ENCODE measurements at regions not wholly inside any gene's neighbourhood (a gene's known extent, or its start where the extent isn't known, plus 50 kb on each side); places are given as distances from the start of the nearest gene placed in this dataset.
"Not testable (repeated sequence)": the region's sequence is repeated elsewhere in the genome, so short reads cannot be mapped to it uniquely, and the experiment has no call there.

- no peaks in the 10 kb centered on the region for H3K27me3 ChIP-seq (ENCODE audit: control insufficient read depth in 1 of 2, insufficient read depth in 2 of 2, low read length in 2 of 2)
- no peak overlapping the region for H3K4me3 ChIP-seq (ENCODE audit: low read length in 2 of 2)
These were observed 299.4 kb downstream of the ADAMTS20 start for GRCh38 chr12:43252585-43252984.

GRCh38 chr12:43245947-43246346 is 306.1 kb downstream of the ADAMTS20 start:
- no peaks in the 10 kb centered on the region for H3K27me3 ChIP-seq (ENCODE audit: control insufficient read depth in 1 of 2, insufficient read depth in 2 of 2, low read length in 2 of 2)

More at GRCh38 chr12:43252585-43252984, 299.4 kb downstream of the ADAMTS20 start:
- no peaks in the 10 kb centered on the region for H3K36me3 ChIP-seq (ENCODE audit: control insufficient read depth in 2 of 2, insufficient read depth in 2 of 2, low read length in 2 of 2)
- no peaks in the 10 kb centered on the region for H3K4me1 ChIP-seq (ENCODE audit: control insufficient read depth, insufficient read depth, low read length)
- H3K9ac ChIP-seq (ENCODE audit: low read length in 2 of 2): no peak overlapping the region
- H3K9me3 ChIP-seq (ENCODE audit: control insufficient read depth in 2 of 2, low read length in 2 of 2): no peaks in the 10 kb centered on the region
- H3K27ac ChIP-seq (ENCODE audit: low read length): no peak overlapping the region

GRCh38 chr12:43241986-43242385 is 310.0 kb downstream of the ADAMTS20 start:
- Histone ChIP-seq H3K4me1 (ENCODE audit: control insufficient read depth, insufficient read depth, low read length) (no peaks in the 10 kb centered on the region), H3K9me3 (ENCODE audit: control insufficient read depth in 2 of 2, low read length in 2 of 2) (no peaks in the 10 kb centered on the region), H3K4me3 (ENCODE audit: low read length in 2 of 2) (no peak overlapping the region)

More at GRCh38 chr12:43245947-43246346, 306.1 kb downstream of the ADAMTS20 start:
- Histone ChIP-seq H3K4me1 (ENCODE audit: control insufficient read depth, insufficient read depth, low read length) (no peaks in the 10 kb centered on the region), H3K4me3 (ENCODE audit: low read length in 2 of 2) (no peak overlapping the region), H3K36me3 (ENCODE audit: control insufficient read depth in 2 of 2, insufficient read depth in 2 of 2, low read length in 2 of 2) (no peaks in the 10 kb centered on the region), H3K27ac (ENCODE audit: low read length) (no peak overlapping the region), H3K9me3 (ENCODE audit: control insufficient read depth in 2 of 2, low read length in 2 of 2) (no peaks in the 10 kb centered on the region), H3K9ac (ENCODE audit: low read length in 2 of 2) (no peak overlapping the region)

GRCh38 chr12:43238281-43238680 is 313.7 kb downstream of the ADAMTS20 start:
- no peak overlapping the region for H3K27ac ChIP-seq (ENCODE audit: low read length)
- no peaks in the 10 kb centered on the region for H3K27me3 ChIP-seq (ENCODE audit: control insufficient read depth in 1 of 2, insufficient read depth in 2 of 2, low read length in 2 of 2)
- H3K9me3 ChIP-seq (ENCODE audit: control insufficient read depth in 2 of 2, low read length in 2 of 2): no peaks in the 10 kb centered on the region
- H3K9ac ChIP-seq (ENCODE audit: low read length in 2 of 2): no peak overlapping the region
- H3K36me3 ChIP-seq (ENCODE audit: control insufficient read depth in 2 of 2, insufficient read depth in 2 of 2, low read length in 2 of 2): no peaks in the 10 kb centered on the region
- H3K4me1 ChIP-seq (ENCODE audit: control insufficient read depth, insufficient read depth, low read length): no peaks in the 10 kb centered on the region
- H3K4me3 ChIP-seq (ENCODE audit: low read length in 2 of 2): no peak overlapping the region

More at GRCh38 chr12:43241986-43242385, 310.0 kb downstream of the ADAMTS20 start:
- Histone ChIP-seq H3K27me3 (ENCODE audit: control insufficient read depth in 1 of 2, insufficient read depth in 2 of 2, low read length in 2 of 2) (no peaks in the 10 kb centered on the region), H3K9ac (ENCODE audit: low read length in 2 of 2) (no peak overlapping the region), H3K36me3 (ENCODE audit: control insufficient read depth in 2 of 2, insufficient read depth in 2 of 2, low read length in 2 of 2) (no peaks in the 10 kb centered on the region), H3K27ac (ENCODE audit: low read length) (no peak overlapping the region)

GRCh38 chr12:43237238-43237879 is 314.6 kb downstream of the ADAMTS20 start:
- Histone ChIP-seq H3K9me3 (ENCODE audit: control insufficient read depth in 2 of 2, low read length in 2 of 2) (no peaks in the 10 kb centered on the region), H3K27ac (ENCODE audit: low read length) (no peak overlapping the region), H3K27me3 (ENCODE audit: control insufficient read depth in 1 of 2, insufficient read depth in 2 of 2, low read length in 2 of 2) (no peaks in the 10 kb centered on the region), H3K9ac (ENCODE audit: low read length in 2 of 2) (no peak overlapping the region), H3K36me3 (ENCODE audit: control insufficient read depth in 2 of 2, insufficient read depth in 2 of 2, low read length in 2 of 2) (no peaks in the 10 kb centered on the region), H3K4me3 (ENCODE audit: low read length in 2 of 2) (no peak overlapping the region), H3K4me1 (ENCODE audit: control insufficient read depth, insufficient read depth, low read length) (no peaks in the 10 kb centered on the region)

- Histone ChIP-seq H3K9ac (ENCODE audit: low read length in 2 of 2) (no peak overlapping the region), H3K27me3 (ENCODE audit: control insufficient read depth in 1 of 2, insufficient read depth in 2 of 2, low read length in 2 of 2) (no peaks in the 10 kb centered on the region), H3K9me3 (ENCODE audit: control insufficient read depth in 2 of 2, low read length in 2 of 2) (no peaks in the 10 kb centered on the region), H3K27ac (ENCODE audit: low read length) (no peak overlapping the region), H3K36me3 (ENCODE audit: control insufficient read depth in 2 of 2, insufficient read depth in 2 of 2, low read length in 2 of 2) (no peaks in the 10 kb centered on the region), H3K4me3 (ENCODE audit: low read length in 2 of 2) (no peak overlapping the region), H3K4me1 (ENCODE audit: control insufficient read depth, insufficient read depth, low read length) (no peaks in the 10 kb centered on the region)
These were observed 316.3 kb downstream of the ADAMTS20 start for GRCh38 chr12:43235721-43236120.

- Histone ChIP-seq H3K9ac (ENCODE audit: low read length in 2 of 2) (no peak overlapping the region), H3K4me3 (ENCODE audit: low read length in 2 of 2) (no peak overlapping the region), H3K4me1 (ENCODE audit: control insufficient read depth, insufficient read depth, low read length) (no peaks in the 10 kb centered on the region), H3K27me3 (ENCODE audit: control insufficient read depth in 1 of 2, insufficient read depth in 2 of 2, low read length in 2 of 2) (no peaks in the 10 kb centered on the region), H3K36me3 (ENCODE audit: control insufficient read depth in 2 of 2, insufficient read depth in 2 of 2, low read length in 2 of 2) (no peaks in the 10 kb centered on the region), H3K9me3 (ENCODE audit: control insufficient read depth in 2 of 2, low read length in 2 of 2) (no peaks in the 10 kb centered on the region), H3K27ac (ENCODE audit: low read length) (no peak overlapping the region)
These were observed 318.1 kb downstream of the ADAMTS20 start for GRCh38 chr12:43233861-43234260.

GRCh38 chr12:43226151-43226550 is 325.9 kb downstream of the ADAMTS20 start:
- Histone ChIP-seq H3K4me3 (ENCODE audit: low read length in 2 of 2) (no peak overlapping the region), H3K4me1 (ENCODE audit: control insufficient read depth, insufficient read depth, low read length) (no peaks in the 10 kb centered on the region), H3K36me3 (ENCODE audit: control insufficient read depth in 2 of 2, insufficient read depth in 2 of 2, low read length in 2 of 2) (no peaks in the 10 kb centered on the region), H3K9me3 (ENCODE audit: control insufficient read depth in 2 of 2, low read length in 2 of 2) (no peaks in the 10 kb centered on the region), H3K27ac (ENCODE audit: low read length) (no peak overlapping the region), H3K27me3 (ENCODE audit: control insufficient read depth in 1 of 2, insufficient read depth in 2 of 2, low read length in 2 of 2) (no peaks in the 10 kb centered on the region), H3K9ac (ENCODE audit: low read length in 2 of 2) (no peak overlapping the region)

- not testable (repeated sequence) for H3K9ac ChIP-seq (ENCODE audit: low read length in 2 of 2); H3K27me3 ChIP-seq (ENCODE audit: control insufficient read depth in 1 of 2, insufficient read depth in 2 of 2, low read length in 2 of 2); H3K27ac ChIP-seq (ENCODE audit: low read length); H3K36me3 ChIP-seq (ENCODE audit: control insufficient read depth in 2 of 2, insufficient read depth in 2 of 2, low read length in 2 of 2); H3K9me3 ChIP-seq (ENCODE audit: control insufficient read depth in 2 of 2, low read length in 2 of 2); H3K4me1 ChIP-seq (ENCODE audit: control insufficient read depth, insufficient read depth, low read length); H3K4me3 ChIP-seq (ENCODE audit: low read length in 2 of 2)
These were observed 327.7 kb downstream of the ADAMTS20 start for GRCh38 chr12:43224190-43224805.

- H3K9me3 ChIP-seq (ENCODE audit: control insufficient read depth in 2 of 2, low read length in 2 of 2): no peaks in the 10 kb centered on the region
- no peak overlapping the region for H3K4me3 ChIP-seq (ENCODE audit: low read length in 2 of 2)
- no peak overlapping the region for H3K9ac ChIP-seq (ENCODE audit: low read length in 2 of 2)
- H3K4me1 ChIP-seq (ENCODE audit: control insufficient read depth, insufficient read depth, low read length): no peaks in the 10 kb centered on the region
- H3K36me3 ChIP-seq (ENCODE audit: control insufficient read depth in 2 of 2, insufficient read depth in 2 of 2, low read length in 2 of 2): no peaks in the 10 kb centered on the region
- H3K27ac ChIP-seq (ENCODE audit: low read length): no peak overlapping the region
- H3K27me3 ChIP-seq (ENCODE audit: control insufficient read depth in 1 of 2, insufficient read depth in 2 of 2, low read length in 2 of 2): no peaks in the 10 kb centered on the region
These were observed 329.2 kb downstream of the ADAMTS20 start for GRCh38 chr12:43222796-43223195.

- Histone ChIP-seq H3K4me1 (ENCODE audit: control insufficient read depth, insufficient read depth, low read length) (no peaks in the 10 kb centered on the region), H3K27me3 (ENCODE audit: control insufficient read depth in 1 of 2, insufficient read depth in 2 of 2, low read length in 2 of 2) (no peaks in the 10 kb centered on the region), H3K27ac (ENCODE audit: low read length) (no peak overlapping the region), H3K36me3 (ENCODE audit: control insufficient read depth in 2 of 2, insufficient read depth in 2 of 2, low read length in 2 of 2) (no peaks in the 10 kb centered on the region), H3K9me3 (ENCODE audit: control insufficient read depth in 2 of 2, low read length in 2 of 2) (no peaks in the 10 kb centered on the region), H3K9ac (ENCODE audit: low read length in 2 of 2) (no peak overlapping the region), H3K4me3 (ENCODE audit: low read length in 2 of 2) (no peak overlapping the region)
These were observed 330.8 kb downstream of the ADAMTS20 start for GRCh38 chr12:43221216-43221615.
